ENCODE measurements at regions not wholly inside any gene's neighbourhood (a gene's known extent, or its start where the extent isn't known, plus 50 kb on each side); places are given as distances from the start of the nearest gene placed in this dataset.
A peak's percentile ranks its signal among the peaks of the same experiment; 100 is the strongest.

DNA sequence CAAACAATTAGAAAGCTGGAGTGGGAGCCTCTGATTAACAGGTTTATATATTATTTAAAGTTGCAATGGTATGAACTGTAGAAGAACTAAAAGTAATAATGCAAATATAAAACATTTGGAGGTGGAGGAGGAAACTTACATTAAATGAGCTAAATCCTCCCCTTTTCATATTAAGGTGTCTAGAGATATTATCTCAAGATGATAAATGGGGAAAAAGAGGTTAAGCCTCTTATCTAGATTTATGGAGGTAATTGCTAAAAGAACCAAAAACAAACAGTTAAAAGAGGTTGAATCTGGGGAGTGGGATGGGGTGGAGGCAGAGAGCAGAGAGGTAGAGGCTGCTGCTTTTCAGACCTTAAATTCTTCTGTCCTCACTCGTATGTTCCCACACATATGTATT is 147.8 kb upstream of the SLC24A2 start (continued):
- TF ChIP-seq, protein P1, sequence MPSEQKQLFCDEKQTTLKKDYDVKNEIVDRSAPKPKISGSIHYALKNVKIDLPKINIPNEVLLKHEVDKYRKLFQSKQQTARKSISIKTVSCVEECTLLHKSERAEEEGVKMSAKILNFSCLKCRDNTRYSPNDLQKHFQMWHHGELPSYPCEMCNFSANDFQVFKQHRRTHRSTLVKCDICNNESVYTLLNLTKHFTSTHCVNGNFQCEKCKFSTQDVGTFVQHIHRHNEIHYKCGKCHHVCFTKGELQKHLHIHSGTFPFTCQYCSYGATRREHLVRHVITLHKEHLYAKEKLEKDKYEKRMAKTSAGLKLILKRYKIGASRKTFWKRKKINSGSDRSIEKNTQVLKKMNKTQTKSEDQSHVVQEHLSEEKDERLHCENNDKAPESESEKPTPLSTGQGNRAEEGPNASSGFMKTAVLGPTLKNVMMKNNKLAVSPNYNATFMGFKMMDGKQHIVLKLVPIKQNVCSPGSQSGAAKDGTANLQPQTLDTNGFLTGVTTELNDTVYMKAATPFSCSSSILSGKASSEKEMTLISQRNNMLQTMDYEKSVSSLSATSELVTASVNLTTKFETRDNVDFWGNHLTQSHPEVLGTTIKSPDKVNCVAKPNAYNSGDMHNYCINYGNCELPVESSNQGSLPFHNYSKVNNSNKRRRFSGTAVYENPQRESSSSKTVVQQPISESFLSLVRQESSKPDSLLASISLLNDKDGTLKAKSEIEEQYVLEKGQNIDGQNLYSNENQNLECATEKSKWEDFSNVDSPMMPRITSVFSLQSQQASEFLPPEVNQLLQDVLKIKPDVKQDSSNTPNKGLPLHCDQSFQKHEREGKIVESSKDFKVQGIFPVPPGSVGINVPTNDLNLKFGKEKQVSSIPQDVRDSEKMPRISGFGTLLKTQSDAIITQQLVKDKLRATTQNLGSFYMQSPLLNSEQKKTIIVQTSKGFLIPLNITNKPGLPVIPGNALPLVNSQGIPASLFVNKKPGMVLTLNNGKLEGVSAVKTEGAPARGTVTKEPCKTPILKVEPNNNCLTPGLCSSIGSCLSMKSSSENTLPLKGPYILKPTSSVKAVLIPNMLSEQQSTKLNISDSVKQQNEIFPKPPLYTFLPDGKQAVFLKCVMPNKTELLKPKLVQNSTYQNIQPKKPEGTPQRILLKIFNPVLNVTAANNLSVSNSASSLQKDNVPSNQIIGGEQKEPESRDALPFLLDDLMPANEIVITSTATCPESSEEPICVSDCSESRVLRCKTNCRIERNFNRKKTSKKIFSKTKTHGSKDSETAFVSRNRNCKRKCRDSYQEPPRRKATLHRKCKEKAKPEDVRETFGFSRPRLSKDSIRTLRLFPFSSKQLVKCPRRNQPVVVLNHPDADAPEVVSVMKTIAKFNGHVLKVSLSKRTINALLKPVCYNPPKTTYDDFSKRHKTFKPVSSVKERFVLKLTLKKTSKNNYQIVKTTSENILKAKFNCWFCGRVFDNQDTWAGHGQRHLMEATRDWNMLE (tag by site-specific recombination; conservative IDR thresholded peaks at IDR 0.05; ENCODE audit: low read depth), result no peak
- TF ChIP-seq ZFP41 (tag by site-specific recombination; IDR thresholded peaks at IDR 0.05; ENCODE audit: borderline replicate concordance) (no peak), TCF7L2 (IDR thresholded peaks at IDR 0.05; ENCODE audit: borderline replicate concordance, low read depth, low read length) (peak; percentile 25; the same call in 1 of the 2 replicates), WT1 (tag by site-specific recombination; IDR thresholded peaks at IDR 0.05) (peak; percentile 82), ZNF513 (tag by site-specific recombination; IDR thresholded peaks at IDR 0.05) (no peak), EGR2 (tag by site-specific recombination; IDR thresholded peaks at IDR 0.05; ENCODE audit: low read depth) (peak; percentile 42; the same call in 1 of the 2 replicates), ZNF138 (tag by site-specific recombination; IDR thresholded peaks at IDR 0.05; ENCODE audit: borderline replicate concordance) (no peak), ZNF221 (tag by site-specific recombination; IDR thresholded peaks at IDR 0.05; ENCODE audit: borderline replicate concordance) (no peak), OVOL3 (tag by site-specific recombination; IDR thresholded peaks at IDR 0.05) (no peak), GLI2 (tag by site-specific recombination; IDR thresholded peaks at IDR 0.05; ENCODE audit: borderline replicate concordance, low read depth) (no peak), ZFHX2 (tag by site-specific recombination; conservative IDR thresholded peaks at IDR 0.05) (0 out of 2 replicates have a peak, but pooled peaks have one; percentile 8), ZNF664 (tag by site-specific recombination; IDR thresholded peaks at IDR 0.05) (no peak), PRDM6 (tag by site-specific recombination; IDR thresholded peaks at IDR 0.05) (no peak), SP3 (tag by site-specific recombination; IDR thresholded peaks at IDR 0.05) (no peak), ZFP69B (tag by site-specific recombination; IDR thresholded peaks at IDR 0.05) (no peak), ZEB2 (tag by site-specific recombination; IDR thresholded peaks at IDR 0.05) (no peak)
- TF ChIP-seq, protein P2, sequence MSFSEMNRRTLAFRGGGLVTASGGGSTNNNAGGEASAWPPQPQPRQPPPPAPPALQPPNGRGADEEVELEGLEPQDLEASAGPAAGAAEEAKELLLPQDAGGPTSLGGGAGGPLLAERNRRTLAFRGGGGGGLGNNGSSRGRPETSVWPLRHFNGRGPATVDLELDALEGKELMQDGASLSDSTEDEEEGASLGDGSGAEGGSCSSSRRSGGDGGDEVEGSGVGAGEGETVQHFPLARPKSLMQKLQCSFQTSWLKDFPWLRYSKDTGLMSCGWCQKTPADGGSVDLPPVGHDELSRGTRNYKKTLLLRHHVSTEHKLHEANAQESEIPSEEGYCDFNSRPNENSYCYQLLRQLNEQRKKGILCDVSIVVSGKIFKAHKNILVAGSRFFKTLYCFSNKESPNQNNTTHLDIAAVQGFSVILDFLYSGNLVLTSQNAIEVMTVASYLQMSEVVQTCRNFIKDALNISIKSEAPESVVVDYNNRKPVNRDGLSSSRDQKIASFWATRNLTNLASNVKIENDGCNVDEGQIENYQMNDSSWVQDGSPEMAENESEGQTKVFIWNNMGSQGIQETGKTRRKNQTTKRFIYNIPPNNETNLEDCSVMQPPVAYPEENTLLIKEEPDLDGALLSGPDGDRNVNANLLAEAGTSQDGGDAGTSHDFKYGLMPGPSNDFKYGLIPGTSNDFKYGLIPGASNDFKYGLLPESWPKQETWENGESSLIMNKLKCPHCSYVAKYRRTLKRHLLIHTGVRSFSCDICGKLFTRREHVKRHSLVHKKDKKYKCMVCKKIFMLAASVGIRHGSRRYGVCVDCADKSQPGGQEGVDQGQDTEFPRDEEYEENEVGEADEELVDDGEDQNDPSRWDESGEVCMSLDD (tag by site-specific recombination; IDR thresholded peaks at IDR 0.05), result no peak
- TF ChIP-seq, protein P3, sequence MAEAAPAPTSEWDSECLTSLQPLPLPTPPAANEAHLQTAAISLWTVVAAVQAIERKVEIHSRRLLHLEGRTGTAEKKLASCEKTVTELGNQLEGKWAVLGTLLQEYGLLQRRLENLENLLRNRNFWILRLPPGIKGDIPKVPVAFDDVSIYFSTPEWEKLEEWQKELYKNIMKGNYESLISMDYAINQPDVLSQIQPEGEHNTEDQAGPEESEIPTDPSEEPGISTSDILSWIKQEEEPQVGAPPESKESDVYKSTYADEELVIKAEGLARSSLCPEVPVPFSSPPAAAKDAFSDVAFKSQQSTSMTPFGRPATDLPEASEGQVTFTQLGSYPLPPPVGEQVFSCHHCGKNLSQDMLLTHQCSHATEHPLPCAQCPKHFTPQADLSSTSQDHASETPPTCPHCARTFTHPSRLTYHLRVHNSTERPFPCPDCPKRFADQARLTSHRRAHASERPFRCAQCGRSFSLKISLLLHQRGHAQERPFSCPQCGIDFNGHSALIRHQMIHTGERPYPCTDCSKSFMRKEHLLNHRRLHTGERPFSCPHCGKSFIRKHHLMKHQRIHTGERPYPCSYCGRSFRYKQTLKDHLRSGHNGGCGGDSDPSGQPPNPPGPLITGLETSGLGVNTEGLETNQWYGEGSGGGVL (tag by site-specific recombination; IDR thresholded peaks at IDR 0.05), result no peak
- TF ChIP-seq, protein P4, sequence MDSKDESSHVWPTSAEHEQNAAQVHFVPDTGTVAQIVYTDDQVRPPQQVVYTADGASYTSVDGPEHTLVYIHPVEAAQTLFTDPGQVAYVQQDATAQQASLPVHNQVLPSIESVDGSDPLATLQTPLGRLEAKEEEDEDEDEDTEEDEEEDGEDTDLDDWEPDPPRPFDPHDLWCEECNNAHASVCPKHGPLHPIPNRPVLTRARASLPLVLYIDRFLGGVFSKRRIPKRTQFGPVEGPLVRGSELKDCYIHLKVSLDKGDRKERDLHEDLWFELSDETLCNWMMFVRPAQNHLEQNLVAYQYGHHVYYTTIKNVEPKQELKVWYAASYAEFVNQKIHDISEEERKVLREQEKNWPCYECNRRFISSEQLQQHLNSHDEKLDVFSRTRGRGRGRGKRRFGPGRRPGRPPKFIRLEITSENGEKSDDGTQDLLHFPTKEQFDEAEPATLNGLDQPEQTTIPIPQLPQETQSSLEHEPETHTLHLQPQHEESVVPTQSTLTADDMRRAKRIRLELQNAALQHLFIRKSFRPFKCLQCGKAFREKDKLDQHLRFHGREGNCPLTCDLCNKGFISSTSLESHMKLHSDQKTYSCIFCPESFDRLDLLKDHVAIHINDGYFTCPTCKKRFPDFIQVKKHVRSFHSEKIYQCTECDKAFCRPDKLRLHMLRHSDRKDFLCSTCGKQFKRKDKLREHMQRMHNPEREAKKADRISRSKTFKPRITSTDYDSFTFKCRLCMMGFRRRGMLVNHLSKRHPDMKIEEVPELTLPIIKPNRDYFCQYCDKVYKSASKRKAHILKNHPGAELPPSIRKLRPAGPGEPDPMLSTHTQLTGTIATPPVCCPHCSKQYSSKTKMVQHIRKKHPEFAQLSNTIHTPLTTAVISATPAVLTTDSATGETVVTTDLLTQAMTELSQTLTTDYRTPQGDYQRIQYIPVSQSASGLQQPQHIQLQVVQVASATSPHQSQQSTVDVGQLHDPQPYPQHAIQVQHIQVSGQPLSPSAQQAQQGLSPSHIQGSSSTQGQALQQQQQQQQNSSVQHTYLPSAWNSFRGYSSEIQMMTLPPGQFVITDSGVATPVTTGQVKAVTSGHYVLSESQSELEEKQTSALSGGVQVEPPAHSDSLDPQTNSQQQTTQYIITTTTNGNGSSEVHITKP (tag by site-specific recombination; IDR thresholded peaks at IDR 0.05), result no peak

All from HEK293 (cell line).